CD4-positive, alpha-beta T cell treated with Interleukin-6 for 4 hours (primary cell): ENCODE measurements at regions not wholly inside any gene's neighbourhood (a gene's known extent, or its start where the extent isn't known, plus 50 kb on each side); places are given as distances from the start of the nearest gene placed in this dataset.

Experiments
- DNase-seq: peaks from one replicate; pipeline ENCODE4 v3.0.0-alpha.2; 2020; ENCODE audit warnings: mixed read lengths

DNA sequence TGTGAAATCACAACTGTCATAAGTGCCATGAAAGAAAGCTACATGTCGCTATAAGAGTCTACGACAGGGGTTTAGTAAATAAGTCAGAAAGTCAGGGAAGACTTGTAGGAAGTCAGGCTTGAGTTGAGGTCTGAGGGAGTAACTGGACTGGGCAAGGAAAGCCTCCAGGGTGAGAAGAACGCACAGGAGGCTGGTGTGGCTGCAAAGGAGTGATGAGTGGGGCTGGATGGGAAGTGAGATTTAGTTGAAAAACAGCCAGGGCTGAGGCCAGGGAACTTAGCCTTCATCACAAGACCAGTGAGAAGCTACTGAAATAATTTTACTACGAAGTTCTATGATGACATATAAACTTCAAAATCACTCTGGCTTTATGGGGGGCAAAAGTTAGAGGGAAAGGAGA is 763.7 kb upstream of the PHF14 start:
- DNase-seq = no peak

DNA sequence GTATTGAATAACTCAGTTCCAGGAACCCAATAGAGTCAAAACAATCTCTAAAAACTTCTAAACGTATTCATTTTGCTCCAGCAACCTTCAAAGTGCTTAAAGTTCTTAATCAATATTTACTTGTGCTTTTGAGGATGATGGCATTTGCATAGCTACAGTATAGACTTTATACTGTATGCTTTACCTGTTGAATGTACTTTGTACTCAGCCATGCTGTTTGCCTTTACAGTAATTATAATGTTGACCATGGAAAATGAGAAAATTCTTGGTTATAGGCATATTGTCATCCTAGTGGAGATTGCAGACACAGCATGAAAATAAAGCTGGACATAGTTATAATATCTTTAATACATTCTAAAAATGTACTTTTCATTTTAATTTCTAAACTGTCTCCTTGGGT is 762.7 kb upstream of the PHF14 start:
- no peak for DNase-seq

DNA sequence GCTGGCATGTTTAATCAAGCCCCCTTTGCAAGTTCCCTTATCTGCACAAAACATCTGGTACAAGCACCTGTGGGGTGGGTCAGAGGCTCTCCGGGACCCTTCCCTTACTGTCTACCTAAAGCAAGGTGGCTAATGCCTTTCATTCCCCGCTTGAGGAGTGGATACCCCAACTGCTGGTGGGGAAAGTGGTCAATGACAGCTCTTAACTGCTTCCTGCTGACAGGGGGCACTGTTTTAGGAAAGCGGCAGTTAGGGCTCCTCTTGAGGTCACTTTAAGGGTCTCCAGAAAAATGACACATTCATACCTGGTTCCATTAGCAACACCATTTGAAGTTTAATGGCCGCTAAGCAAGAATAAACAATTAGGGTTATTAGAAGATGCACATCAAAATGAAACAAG is 761.8 kb upstream of the PHF14 start:
- no peak for DNase-seq

DNA sequence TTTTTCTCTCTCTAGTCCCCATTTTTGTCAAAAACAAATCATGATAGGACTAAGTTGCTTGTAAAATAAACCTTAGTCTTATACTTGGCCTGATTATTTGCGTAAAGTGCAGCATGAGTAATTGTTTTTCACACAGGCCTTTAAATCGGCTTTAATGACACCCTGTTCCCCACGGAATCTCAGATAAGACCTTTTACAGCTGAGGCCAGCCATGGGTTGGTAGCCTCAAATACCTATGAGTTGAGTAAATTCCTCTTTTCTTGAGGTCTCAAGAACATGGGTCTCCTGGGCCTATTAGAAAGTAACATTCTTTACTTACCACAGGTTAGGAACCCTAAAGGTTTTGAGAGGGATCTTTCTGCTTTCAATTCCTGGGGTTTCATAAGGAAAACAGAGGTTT is 761.0 kb upstream of the PHF14 start:
- no peak for DNase-seq

DNA sequence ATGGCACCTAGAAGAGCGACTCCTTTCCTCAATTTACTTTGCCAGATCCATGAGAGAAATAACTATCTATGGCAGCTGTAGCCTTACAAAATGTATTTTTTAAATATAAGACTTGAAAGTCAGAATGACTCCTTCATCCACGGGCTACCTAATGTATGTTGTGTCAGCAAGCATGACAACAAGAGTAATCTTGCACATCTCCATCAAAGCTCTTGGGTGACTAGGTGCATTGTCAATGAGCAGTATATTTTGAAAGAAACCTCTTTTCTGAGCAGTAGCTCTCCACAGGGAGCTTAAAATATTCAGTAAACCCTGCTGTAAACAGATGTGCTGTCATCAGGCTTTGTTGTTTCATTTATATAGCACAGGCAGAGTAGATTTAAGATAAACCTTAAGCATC is 757.2 kb upstream of the PHF14 start:
- no peak for DNase-seq

DNA sequence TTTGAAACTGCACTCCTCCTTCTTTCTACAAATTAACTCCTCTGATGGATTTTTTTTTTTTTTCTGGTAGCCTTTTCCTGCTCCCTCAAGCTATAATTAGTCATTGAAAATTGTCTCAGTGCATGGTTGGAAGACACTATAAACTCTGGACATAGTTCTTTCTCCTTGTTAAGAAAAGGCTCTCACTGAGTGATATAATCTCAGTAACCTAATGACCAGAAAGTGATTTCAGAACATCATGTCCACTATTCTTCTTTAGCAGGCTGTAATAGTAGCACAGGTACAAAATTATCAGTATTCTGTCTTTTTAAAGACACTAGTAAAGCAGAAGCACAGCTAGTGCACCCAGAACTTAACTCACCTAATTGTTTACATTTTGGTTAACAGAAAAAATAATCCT is 752.6 kb upstream of the PHF14 start:
- no peak for DNase-seq

DNA sequence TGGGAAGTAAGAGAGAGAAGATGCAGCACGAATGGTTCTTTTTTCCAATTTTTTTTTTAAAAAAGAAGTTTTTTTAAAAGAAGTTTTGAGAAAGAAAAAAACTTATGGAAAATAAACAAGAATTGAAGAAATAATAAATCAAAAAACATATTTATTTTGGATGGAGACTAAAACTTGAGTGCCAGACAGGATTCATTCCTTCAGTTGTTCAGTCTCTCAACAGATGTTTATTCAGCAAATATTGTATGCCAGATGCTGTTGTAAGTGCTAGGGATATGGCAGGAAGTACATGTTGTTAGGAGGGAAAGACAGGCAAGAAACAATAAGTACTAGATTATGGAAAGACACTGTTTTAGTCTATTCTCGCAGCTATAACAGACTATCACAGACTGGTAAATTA is 750.7 kb upstream of the PHF14 start:
- DNase-seq = no peak

DNA sequence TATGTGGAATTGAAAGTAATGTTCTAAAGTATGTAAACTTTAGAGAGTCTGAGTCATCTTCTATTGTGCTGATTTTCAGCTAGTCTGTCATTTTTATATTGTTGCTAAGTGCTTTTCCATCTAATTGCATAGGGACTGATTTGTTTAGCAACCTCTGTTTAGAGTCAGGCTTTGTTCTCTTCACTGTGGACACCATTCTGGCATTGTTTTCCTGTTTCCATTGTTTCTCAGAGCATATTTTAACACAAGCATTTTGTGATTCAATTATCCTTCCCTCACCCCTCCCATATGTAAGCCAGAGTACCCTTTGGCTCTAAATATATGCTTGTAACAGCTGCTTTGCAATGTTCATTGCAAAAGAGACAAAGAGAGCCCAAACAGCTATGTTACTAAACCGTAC is 748.4 kb upstream of the PHF14 start:
- DNase-seq = no peak

DNA sequence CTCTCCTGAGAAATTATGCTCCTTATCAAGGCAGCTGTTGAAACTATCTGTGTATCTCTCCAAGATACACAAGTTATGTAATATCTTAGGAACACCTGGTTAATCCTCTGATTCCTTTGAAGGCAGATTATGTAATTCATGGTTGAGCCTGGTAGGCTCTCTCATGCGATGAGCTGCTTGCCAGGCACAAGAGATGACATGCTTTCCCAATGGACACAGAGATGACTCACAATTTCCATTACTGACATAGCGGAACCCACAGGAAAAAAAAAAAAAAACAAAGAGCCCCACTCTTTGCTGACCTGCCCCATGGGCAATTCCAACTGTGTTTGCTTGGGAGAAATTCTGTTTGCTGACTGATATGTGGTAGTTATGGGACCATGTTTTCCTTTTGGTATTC is 736.4 kb upstream of the PHF14 start:
- DNase-seq = no peak

DNA sequence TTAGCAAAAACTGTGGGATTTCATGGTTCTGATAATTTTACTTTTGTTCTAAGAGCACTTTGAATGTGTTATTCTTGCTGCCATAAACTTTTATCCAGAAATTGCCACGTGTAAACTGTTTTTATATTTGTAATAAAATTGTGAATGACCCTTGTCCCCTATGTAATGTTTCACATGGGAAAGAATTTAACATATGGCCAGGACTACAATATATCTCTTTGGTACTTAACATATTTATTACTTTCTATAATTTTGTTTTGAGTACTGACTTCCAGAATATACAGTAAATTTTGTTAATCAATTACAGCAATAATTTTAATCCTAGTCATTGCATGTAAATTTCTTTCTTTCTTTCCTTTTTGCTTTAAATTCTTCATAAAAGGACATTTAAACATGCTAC is 735.0 kb upstream of the PHF14 start:
- DNase-seq = no peak

DNA sequence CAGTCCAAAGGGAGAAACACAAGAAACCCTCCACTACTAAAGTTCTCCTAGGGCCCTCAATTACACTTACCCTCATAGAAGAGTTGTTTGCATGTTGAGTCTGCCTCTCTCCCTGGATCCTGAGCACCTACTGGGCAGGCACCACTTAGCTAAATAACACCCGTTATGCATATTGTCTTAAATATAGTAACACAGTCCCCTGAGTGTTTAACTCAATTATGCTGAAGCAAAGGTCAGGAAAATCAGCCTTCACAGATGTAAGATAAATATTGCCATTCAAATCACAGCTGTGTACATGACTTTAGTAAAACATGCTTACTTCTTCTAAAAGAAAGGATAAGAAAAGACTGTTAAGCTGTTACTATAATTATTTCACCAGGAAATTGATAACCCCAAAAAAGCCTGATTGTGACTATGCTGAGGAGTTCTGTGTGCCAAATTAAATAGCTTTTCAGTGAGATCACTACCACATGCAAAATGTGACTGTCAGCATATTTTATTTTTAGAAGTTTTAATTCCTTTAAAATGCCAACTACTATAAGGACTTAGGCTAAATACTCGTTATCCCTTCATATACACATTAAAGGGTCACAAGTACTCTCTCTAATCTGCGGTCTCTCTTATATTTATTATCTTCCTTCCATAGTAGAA is 733.9 kb upstream of the PHF14 start:
- no peak for DNase-seq

DNA sequence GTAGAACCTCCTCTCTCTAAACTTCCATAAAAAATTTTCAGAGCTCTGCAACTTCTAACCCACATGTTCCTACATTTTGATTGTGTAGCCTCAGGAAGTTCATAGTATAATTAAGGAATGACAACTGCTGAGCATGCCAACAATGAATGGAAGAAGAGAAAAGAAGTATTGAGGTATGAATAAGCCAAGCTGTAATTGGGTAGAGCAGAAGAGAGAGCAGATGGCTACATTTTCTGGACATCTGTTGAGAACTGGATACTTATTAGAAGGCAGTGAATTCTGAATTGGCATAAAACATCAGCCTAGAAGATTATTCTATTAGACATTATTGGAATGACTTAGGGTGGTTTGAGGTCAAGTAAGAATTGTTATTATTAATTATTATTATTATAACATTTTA is 728.3 kb upstream of the PHF14 start:
- no peak for DNase-seq

DNA sequence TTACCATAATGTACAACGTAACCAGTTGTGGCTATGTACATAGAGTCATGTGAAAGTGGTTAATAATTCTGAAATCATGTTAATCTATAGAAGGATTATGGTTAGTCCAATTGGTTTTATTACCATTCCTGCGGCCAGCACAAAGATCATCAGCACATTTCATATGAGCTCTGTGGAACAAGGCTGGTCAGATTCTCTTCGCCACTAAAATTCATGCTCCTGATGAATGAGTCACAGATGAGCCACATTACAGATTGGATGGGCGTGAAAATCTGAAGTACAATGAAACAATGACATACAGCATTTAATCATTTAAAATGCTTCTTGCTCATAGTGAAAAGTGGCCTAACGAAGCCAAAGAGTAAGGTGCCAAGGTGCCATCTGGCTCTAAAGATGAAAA is 716.2 kb upstream of the PHF14 start:
- no peak for DNase-seq

DNA sequence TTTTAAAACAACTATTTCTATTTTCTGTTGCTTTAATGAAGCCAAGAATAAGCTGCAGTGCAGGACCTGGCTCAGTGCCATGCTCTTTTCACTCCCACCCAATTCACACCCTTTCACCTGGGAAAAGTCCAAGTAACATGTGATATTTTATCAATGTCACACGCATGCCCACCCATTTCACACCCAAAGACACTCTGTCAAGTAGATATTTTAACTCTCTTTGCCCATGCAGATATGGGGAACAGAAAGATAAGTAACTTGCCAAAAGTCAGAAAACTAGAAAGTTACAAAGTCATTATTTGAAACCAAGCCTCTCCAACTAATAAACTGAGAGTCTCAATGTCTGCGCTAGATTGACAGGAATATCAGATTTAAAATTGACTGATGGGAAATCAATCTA is 706.7 kb upstream of the PHF14 start:
- no peak for DNase-seq

DNA sequence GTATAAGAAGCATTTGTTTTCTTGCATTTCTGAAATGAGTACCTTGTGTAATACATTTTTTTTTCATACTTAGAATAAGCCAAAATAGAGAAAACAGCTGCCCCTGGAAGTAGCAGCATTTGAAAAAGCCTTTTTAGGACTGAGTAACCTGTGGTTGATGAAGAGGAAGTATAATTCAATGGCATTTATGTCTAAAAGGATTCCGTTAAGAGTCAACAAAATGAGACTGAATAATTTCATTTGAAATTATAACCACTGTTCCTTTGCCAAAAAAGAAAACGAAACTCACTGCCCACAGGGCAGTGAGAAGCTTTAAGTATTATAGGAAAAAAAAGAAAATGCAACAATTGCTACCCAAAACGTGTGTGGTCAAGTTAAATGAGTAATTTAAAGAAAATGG is 705.6 kb upstream of the PHF14 start:
- DNase-seq = no peak

DNA sequence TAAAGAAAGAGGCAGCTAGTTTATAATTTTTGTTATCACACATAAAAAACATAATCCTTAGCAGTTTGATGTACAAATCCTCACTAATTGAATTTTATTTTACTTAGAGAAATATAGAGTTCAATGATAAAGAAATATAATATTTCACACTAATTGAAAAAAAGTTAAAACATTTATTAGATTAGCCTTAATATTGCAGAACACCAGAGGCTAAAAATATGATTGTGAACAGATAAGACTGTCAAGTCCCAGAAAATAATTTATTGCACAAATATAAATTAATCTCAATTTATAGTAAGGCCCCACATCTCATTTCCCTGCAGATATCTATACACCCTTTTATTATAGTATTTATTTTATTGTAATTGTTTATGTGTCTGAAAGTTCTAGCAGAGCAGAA is 690.8 kb upstream of the PHF14 start:
- DNase-seq = no peak

DNA sequence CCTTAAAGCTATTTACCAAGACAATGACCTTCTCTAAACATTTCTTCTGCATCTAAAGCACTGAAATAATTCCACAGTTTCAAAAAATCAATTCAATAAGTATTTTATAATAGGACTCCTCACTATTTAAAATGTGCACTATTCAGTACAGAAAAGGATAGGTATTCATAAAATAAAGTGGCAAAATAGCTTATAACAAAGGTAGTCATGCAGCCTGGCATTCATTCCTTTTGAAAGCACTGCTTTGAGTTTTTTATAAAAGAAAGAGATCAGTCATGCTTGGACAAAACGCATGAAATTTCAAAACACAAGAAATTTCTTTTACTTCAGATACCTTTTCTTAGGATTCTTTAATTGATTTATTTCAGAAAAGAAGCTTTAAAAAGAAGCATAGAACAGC is 689.7 kb upstream of the PHF14 start:
- no peak for DNase-seq

DNA sequence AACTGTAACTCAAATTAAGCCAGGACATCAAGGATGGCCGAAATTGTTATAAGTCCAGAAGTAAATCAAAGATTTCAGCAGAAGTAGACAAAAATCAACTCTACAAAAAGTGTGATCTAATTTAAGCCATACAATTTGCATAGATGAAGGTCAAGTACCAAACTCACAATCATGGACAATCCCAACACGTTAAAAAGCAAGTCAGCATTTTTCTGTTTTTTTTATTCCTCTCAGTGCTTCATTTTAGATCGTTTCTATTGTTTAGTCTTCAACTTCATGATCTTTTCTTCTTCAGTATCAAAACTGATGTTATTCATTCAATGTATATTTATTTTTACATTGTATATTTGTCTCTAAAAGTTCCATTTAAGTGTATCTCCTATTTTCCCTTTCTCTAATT is 674.3 kb upstream of the PHF14 start:
- DNase-seq = no peak

DNA sequence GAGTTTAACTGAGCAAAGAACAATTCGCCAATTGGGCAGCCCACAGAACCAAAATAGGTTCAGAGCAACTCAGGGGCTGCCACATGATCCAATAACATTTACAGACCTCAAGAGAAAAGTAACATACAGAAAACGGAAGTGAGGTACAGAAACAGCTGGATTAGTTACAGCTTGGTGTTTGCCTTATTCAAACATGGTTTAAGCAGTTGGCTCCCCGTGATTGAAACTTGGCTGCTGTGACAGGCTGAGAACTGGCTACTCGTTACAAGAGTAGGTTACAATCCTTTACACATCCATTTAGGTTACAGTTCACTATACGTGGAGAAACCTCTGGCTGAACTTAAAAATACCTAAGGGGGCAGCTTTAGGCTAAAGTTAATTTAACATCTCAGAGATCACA is 673.1 kb upstream of the PHF14 start:
- DNase-seq = no peak

DNA sequence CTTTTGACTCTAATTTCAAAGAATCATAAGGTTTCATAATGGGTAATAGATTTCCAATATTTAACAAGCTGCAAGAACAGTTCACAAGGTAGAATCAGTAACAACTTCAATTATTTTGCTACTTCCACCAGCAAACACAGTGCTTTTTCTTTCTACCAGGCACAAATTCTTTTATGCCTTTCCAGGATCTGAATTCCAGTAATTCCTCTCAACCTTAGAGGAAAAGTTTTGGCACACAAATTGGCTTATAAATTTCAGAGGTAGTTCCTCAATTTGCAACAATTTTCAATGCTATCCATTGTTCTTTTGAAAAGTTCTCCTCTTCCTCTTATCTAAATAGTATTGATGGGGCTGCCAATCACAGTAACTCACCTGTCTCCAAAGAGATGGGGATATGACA is 665.4 kb upstream of the PHF14 start:
- no peak for DNase-seq

DNA sequence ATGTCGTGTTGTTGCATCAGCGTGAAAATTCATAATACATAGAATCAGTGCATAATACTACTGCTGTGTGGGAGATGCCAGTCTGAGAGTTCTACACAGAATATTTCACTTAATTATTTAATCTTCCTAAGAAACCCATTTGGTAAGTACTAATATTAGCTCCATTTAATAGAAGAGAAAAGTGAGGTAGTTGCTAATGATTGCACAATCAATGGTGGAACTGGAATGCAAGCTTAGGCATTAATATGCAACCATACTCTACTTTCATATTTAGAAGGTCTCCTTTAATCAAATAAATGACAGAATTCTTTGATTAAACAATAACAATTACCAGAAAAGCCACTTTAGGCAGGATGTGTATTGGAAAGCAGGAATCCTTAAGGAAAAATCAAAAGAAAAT is 660.7 kb upstream of the PHF14 start:
- no peak for DNase-seq

DNA sequence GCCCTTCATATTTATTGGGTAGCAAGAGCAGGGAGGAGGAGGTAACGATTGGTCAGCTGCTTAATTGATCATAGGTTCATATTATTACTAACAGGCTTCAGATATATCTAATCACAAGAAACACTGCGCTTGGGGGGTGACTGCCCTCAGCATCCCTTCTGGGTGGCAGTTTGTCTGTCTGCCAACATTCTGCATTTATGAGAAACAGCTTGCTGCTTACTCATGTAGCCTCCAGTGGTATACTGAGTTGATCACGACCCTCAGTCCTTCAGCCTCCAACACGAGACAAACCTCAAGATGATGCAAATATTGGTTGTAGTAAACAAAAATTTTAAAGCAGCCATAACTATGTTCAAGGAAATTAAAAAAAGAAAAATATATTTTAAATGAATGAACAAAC is 657.8 kb upstream of the PHF14 start:
- no peak for DNase-seq

DNA sequence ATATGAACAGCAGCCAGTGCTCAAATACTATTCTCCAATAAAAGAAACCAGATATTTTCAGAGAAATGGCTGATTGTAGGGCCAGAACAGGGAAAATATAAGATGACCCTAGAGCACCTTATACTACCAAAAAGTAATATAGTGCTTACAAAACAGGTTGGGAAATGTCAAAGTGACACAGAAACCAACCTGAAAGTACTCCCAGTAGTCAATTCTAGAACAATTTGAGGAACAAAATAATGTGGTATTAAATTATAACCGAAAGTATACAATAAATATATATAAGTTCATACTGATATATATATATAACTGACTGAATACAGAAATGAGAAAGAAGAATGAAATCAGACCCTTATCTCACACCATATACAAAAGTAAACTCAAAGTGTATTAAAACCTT is 657.2 kb upstream of the PHF14 start:
- no peak for DNase-seq

DNA sequence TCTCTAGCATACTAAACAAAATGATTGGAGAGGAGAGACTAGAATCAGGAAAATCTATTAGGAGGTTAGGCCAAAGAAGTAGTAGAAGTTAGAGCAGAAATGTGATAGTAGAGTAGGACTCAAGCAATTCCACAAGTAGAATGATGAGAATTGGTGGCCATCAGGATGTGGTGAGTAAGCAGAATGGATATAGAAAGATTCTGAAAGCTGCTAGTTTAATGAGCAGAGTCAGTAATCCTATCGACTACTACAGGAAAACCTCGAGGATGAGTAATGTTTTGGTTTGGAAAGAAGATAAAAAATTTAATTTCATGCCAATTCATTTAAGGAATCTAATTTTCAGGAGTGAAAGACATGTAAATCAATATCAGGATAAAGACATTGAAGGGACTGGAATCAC is 648.3 kb upstream of the PHF14 start:
- DNase-seq = no peak

DNA sequence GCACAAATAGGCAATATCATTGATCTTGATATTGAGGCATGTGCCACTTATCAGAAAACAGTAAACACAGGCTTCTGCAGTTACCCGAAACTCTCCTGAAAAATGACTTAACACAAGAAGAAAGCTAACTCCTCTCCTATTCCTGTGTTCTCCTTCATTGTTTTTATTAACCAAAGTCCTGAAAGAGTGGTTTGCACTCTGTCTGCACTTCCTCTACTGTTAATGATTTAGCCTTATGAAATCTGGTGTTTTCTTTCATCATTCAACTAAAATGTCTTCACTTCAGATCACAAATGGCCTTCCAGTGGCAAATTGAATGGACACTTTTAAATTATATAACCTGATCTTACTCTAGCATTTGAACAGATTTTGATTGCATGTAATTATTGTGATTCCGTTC is 630.6 kb upstream of the PHF14 start:
- no peak for DNase-seq

DNA sequence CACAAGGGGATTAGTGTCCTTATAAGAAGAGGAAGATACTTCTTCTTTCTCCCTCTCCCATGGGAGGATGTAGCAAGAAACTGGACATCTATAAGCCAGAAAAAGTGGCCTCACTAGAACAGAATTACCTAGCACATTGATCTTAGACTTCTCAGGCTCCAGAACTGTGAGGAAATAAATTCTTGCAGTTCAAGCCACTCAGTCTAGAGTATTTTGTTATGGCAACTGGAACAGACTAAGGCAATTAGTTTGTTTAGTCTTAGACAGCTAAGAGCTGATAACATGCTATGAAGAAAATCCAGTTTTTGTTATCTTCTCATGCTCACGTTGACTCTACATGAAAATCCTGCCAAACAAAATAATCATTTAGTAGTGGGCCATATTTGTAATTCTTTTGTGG is 627.6 kb upstream of the PHF14 start:
- DNase-seq = no peak
